ENCODE measurements at regions not wholly inside any gene's neighbourhood (a gene's known extent, or its start where the extent isn't known, plus 50 kb on each side); places are given as distances from the start of the nearest gene placed in this dataset.
"Not testable (repeated sequence)": the region's sequence is repeated elsewhere in the genome, so short reads cannot be mapped to it uniquely, and the experiment has no call there.

- no peak for DNase-seq (ENCODE audit: extremely low read depth in 1 of 2, low read depth in 1 of 2)
These were observed 378.4 kb upstream of the RGS6 start for GRCh38 chr14:71553779-71554178.

GRCh38 chr14:71554323-71554722, 377.9 kb upstream of the RGS6 start:
- no peak for DNase-seq (ENCODE audit: extremely low read depth in 1 of 2, low read depth in 1 of 2)

GRCh38 chr14:71554959-71555612, 377.1 kb upstream of the RGS6 start:
- DNase-seq (ENCODE audit: extremely low read depth in 1 of 2, low read depth in 1 of 2): no peak

GRCh38 chr14:71555654-71556559, 376.3 kb upstream of the RGS6 start:
- DNase-seq (ENCODE audit: extremely low read depth in 1 of 2, low read depth in 1 of 2): peak; percentile 9 to 28

DNA sequence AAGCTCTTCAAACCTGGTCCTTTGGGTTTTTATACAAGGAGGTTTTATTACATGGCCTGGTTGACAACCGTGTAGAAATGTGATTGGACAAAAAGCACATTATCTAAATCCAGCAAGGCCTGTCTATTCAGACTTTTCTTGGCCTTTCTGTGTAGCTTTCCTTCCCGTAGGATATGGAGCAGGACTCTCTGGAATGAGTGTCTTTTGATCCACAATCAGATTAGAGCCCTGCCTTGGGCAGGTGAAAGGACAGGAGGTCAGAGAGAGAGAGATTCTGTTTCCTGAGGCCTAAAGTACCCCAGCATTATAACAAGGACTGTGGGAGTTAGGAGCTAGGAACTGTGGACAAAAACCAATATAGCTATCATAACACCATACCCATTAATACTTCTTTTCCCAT, 375.5 kb upstream of the RGS6 start:
- no peak for DNase-seq (ENCODE audit: extremely low read depth in 1 of 2, low read depth in 1 of 2)

GRCh38 chr14:71557351-71557750, 374.9 kb upstream of the RGS6 start:
- DNase-seq (ENCODE audit: extremely low read depth in 1 of 2, low read depth in 1 of 2): no peak

DNA sequence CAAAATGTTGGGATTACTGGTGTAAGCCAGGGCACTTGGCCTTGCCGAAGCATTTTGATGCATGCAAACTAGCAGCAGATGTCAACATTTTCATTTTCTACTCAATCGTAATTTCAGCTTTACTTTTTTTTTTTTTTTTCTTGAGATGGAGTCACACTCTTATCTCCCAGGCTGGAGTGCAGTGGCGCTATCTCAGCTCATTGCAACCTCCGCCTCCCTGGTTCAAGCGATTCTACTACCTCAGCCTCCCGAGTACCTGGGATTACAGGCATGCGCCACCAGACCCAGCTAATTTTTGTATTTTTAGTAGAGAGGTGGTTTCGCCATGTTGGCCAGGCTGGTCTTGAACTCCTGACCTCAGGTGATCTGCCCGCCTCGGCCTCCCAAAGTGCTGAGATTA, 373.3 kb upstream of the RGS6 start:
- DNase-seq (ENCODE audit: extremely low read depth in 1 of 2, low read depth in 1 of 2): not testable (repeated sequence)

DNA sequence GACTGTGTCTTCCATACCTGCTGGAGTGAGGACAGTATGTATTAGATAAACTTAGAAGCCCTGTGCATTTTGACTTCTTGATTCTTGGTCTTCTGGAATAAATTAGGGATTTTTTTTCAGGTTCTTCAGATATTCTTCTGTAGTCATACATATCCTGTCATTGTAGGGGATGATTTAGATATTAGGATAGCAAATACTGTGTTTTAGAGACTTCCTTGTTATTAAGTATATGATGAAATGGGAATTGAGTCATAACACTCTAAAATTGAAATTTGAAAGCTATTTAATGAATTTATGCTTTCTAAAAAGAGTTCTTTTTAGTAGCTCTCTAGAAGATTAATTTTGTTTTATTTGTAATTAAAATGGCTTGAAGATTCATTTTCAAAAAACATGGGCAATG, 371.5 kb upstream of the RGS6 start:
- no peak for DNase-seq (ENCODE audit: extremely low read depth in 1 of 2, low read depth in 1 of 2)

GRCh38 chr14:71563492-71564153, 368.6 kb upstream of the RGS6 start:
- no peak for DNase-seq (ENCODE audit: extremely low read depth in 1 of 2, low read depth in 1 of 2)

GRCh38 chr14:71566276-71566675, 366.0 kb upstream of the RGS6 start:
- DNase-seq (ENCODE audit: extremely low read depth in 1 of 2, low read depth in 1 of 2): no peak

- not testable (repeated sequence) for DNase-seq (ENCODE audit: extremely low read depth in 1 of 2, low read depth in 1 of 2)
These were observed 364.6 kb upstream of the RGS6 start for GRCh38 chr14:71567499-71568133.

- no peak for DNase-seq (ENCODE audit: extremely low read depth in 1 of 2, low read depth in 1 of 2)
These were observed 357.3 kb upstream of the RGS6 start for GRCh38 chr14:71574976-71575375.

DNA sequence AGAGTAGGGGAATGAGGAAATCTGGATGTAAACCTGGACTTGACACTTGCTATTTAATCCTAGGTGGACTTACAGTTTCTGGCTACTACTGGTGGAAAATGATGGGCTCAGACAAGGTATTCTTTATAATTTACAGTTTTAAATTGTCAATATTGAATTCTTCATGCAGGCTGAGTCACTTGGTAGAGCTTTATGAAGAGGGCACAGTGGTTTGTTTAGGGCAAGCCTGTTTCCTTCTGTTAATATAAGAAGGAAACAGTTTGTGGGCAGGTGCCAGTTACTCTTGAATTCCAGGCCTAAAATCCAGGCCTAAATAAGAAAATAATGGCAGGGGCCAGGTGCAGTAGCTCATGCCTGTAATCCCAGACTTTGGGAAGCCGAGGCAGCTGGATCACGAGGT, 355.8 kb upstream of the RGS6 start:
- DNase-seq (ENCODE audit: extremely low read depth in 1 of 2, low read depth in 1 of 2): no peak

DNA sequence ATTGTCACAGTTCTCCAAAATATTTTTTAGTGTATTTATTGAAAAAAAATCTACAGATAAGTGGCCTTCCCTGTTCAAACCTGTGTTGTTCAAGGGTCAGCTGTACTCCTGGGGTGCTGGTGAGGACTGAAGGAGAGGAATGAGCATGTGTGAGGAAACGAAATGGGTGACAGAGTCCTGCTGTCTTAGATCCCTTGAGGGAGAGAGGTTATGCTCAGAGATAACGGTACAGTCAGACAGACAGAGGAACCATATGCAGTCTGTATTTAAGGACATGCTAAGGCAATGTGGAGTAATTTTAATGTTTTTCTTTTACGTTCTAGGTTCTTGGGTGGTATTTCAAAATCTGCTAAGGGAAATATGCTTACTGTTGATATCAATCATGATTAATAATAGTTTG, 352.9 kb upstream of the RGS6 start:
- no peak for DNase-seq (ENCODE audit: extremely low read depth in 1 of 2, low read depth in 1 of 2)

DNA sequence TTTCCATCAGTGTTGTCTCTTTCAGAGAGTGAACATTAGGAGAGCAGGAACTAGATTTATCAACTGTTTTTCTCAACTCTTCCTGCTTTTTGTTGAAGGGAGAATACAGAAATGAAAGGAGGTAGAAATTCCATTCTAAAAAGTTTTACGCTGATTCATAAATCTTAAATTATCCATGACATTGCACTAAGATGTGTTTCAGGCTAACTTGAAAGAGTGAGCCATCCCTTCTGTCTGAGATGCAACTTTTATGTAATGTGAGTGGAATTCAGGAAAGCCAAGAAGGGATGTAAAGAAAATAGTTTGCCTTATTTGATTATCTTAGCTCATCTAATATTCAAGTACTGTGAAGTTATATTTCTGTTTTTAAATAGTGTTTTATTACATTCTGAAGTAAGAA, 349.5 kb upstream of the RGS6 start:
- DNase-seq (ENCODE audit: extremely low read depth in 1 of 2, low read depth in 1 of 2): no peak

DNA sequence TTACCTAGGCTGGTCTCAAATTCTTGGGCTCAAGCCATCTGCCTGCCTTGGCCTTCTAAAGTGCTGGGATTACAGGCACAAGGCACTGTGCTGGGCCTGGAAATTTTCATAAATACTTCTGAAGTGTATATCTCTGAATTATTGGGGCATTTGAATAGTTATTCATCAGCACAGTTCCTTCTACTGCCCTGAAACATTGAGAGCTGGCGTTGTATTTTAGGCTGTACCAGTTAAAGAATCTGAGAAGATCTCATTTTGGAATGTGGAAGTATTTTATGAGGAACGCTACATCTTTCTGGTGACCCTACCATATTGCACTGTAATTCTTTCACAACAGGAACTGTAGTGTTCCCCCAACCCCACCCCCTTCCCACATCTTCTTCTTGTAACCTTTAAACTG, 349.0 kb upstream of the RGS6 start:
- no peak for DNase-seq (ENCODE audit: extremely low read depth in 1 of 2, low read depth in 1 of 2)

DNA sequence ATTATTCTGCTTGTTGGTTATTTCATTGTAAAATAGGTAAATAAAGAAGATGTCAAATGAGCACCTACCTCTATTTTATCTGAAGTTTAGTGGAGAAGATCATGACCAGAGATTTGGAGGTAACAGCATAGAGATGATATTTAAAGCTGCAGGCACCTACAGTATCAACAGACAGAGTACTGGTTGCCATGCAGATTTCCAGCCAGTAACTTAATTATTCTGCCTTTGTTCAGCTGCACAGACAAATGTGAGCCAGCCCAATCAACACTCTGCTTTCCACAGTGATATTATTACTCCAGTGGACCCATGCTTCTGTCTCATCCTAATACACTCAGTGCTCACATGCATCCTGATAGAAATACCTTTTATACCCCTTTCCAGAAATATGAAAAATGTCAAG, 348.5 kb upstream of the RGS6 start:
- DNase-seq (ENCODE audit: extremely low read depth in 1 of 2, low read depth in 1 of 2): no peak

DNA sequence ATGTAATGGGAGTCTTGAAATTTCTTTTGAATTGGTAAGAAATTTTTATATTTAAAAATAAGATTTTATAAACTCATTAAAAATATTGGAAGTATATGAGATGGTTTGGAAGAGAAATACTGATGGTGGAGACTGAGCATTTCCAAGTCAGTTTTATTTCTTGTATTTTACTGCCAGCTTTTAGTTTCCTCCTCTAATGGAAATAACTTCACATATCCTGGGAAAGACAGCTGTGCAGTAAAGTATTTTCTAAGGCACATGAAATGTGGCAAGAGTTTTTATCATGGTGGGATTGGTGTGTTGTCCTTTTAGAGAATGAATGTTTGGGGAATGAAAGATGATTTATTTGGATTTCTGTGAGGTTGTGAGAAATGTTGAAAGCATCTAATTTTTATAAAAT, 346.9 kb upstream of the RGS6 start:
- no peak for DNase-seq (ENCODE audit: extremely low read depth in 1 of 2, low read depth in 1 of 2)

DNA sequence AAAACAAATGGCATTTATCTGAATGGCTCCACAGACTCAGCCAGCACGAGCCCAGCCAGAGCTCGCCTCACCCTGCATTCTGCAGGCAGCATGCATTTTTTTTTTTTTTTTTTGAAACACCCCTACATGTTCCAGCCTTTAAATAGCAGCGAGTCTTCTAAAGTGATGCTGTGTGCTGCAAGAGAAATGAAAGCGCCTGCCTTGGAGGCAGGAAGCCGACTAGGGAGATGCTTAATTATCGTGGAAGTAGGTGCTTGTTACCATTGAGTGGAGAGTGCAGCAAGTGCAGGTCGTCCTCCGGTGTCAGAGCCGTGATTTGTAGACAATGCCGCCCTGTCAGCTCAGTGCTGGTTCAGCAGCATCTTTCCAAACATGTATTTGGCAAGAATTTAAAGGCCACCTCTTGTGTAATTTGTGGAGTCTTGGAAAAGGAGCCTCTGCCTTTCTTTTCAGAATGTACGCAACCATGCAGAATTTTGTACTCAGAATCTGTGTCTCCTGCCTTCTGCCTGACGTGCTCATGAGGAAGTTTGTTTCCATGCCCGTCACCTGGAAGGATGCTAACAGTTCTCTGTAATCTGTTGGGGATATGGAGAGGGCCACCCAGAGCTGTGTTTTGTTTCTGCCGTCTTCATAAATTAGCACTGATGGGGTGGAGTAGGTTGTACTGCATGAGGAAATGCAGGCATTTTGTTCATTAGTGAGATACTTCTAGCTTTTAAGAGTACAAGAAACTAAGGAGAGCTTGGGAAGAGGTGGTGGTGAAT, 345.9 kb upstream of the RGS6 start:
- DNase-seq (ENCODE audit: extremely low read depth in 1 of 2, low read depth in 1 of 2): no peak

GRCh38 chr14:71588028-71588427, 344.2 kb upstream of the RGS6 start:
- no peak for DNase-seq (ENCODE audit: extremely low read depth in 1 of 2, low read depth in 1 of 2)
